HEK293 (cell line): ENCODE measurements at regions not wholly inside any gene's neighbourhood (a gene's known extent, or its start where the extent isn't known, plus 50 kb on each side); places are given as distances from the start of the nearest gene placed in this dataset.

Experiments
- BCL11A ChIP-seq: fragments of 450-650 bp; formaldehyde crosslinking; IDR thresholded peaks from 2 replicates; pipeline ENCODE4 v1.5.1; 2016; ENCODE audit warnings: low read depth, missing biosample characterization, missing genetic modification characterization
- ZNF121 ChIP-seq: fragments of 450-650 bp; formaldehyde crosslinking; IDR thresholded peaks from 2 replicates; pipeline ENCODE4 v1.5.1; 2016; ENCODE audit warnings: missing biosample characterization, missing genetic modification characterization
- ZNF140 ChIP-seq: fragments of 450-650 bp; formaldehyde crosslinking; IDR thresholded peaks from 2 replicates; pipeline ENCODE4 v1.5.1; 2016; ENCODE audit warnings: missing biosample characterization, missing genetic modification characterization
- ZNF23 ChIP-seq: fragments of 450-650 bp; formaldehyde crosslinking; IDR thresholded peaks from 2 replicates; pipeline ENCODE4 v1.5.1; 2016; ENCODE audit warnings: missing biosample characterization, missing genetic modification characterization, borderline replicate concordance
- ZNF792 ChIP-seq: fragments of 450-650 bp; formaldehyde crosslinking; IDR thresholded peaks from 2 replicates; pipeline ENCODE4 v1.5.1; 2016; ENCODE audit warnings: missing biosample characterization, missing genetic modification characterization
- TF ChIP-seq, protein P1 (sequence below): fragments of 450-650 bp; formaldehyde crosslinking; IDR thresholded peaks from 2 replicates; pipeline ENCODE4 v1.5.1; 2016; ENCODE audit warnings: missing biosample characterization, missing genetic modification characterization

DNA sequence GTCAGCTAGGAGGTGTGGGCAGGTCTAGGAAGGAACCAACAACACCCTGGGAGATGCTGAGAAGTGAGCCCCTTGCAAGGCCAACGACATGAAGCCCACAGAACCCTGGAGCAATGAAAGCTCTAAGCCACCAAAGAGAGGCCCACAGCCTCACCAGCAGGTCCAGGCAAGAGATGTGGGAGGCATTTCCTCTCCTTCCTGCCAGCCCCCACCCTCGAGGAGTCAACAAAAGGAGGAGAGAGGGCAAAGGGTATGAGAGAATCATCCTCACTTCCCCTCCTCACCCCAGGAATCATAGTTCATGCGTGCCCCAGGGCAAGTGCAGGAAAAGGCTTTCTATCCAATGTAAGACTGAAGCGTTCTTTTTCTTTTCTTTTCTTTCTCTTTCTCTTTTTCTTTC, 195.8 kb downstream of the SHQ1 start:
- TF ChIP-seq ZNF140 (tag by site-specific recombination) (no peak), BCL11A (tag by site-specific recombination) (no peak), ZNF121 (tag by site-specific recombination) (no peak), ZNF792 (tag by site-specific recombination) (no peak), ZNF23 (tag by site-specific recombination) (no peak)
- TF ChIP-seq, protein P1, sequence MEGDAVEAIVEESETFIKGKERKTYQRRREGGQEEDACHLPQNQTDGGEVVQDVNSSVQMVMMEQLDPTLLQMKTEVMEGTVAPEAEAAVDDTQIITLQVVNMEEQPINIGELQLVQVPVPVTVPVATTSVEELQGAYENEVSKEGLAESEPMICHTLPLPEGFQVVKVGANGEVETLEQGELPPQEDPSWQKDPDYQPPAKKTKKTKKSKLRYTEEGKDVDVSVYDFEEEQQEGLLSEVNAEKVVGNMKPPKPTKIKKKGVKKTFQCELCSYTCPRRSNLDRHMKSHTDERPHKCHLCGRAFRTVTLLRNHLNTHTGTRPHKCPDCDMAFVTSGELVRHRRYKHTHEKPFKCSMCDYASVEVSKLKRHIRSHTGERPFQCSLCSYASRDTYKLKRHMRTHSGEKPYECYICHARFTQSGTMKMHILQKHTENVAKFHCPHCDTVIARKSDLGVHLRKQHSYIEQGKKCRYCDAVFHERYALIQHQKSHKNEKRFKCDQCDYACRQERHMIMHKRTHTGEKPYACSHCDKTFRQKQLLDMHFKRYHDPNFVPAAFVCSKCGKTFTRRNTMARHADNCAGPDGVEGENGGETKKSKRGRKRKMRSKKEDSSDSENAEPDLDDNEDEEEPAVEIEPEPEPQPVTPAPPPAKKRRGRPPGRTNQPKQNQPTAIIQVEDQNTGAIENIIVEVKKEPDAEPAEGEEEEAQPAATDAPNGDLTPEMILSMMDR (tag by site-specific recombination): no peak
